ENCODE measurements at regions not wholly inside any gene's neighbourhood (a gene's known extent, or its start where the extent isn't known, plus 50 kb on each side); places are given as distances from the start of the nearest gene placed in this dataset.

DNA sequence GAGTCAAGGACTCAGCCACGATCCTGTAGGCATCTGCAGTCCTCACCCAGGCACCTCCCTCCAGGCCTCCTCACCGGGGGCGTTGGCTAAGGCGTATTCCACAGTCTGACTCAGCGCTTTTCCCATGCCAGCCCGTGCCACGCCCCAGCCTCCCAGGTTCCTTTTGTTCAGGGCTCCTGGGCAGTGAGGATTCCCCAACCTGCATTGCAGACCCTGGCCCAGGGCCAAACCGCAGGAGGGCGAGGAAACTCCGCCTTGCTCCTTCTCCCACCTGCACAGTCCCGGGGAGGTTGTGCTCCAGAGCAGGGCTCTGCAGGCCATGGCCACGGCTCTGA is 202.8 kb upstream of the CST7 start:
- no peak overlapping the region for H3K27ac ChIP-seq (ENCODE audit: insufficient read depth, low read depth, low read length)
- no TSS peak for BruUV-seq (replicated peaks)
- H3K9me1 ChIP-seq (replicated peaks; ENCODE audit: control insufficient read depth, extremely low read depth, insufficient read depth, low read length), result no peaks in the 10 kb centered on the region
- no peaks in the 10 kb centered on the region for H4K20me1 ChIP-seq (replicated peaks; ENCODE audit: control insufficient read depth, extremely low read depth, insufficient read depth, low read length)
- no peaks in the 10 kb centered on the region for H3K27me3 ChIP-seq (ENCODE audit: control insufficient read depth in 2 of 2, insufficient read depth in 2 of 2, low read length in 2 of 2)
- ChIA-PET POLR2A (no interaction called here), CTCF (no interaction called here)
- H2AFZ ChIP-seq (ENCODE audit: low read depth, low read length), result no peak overlapping the region
- no peak overlapping the region for H3K9ac ChIP-seq (replicated peaks; ENCODE audit: extremely low read depth, insufficient read depth, low read length)
- H3K36me3 ChIP-seq (ENCODE audit: control insufficient read depth in 2 of 2, extremely low read depth in 1 of 2, insufficient read depth in 2 of 2, low read length in 2 of 2), result no peaks in the 10 kb centered on the region
- dilution Hi-C loops (cut with MboI; ENCODE audit: extremely low pct_ligation_motif_present, low sequenced_read_pairs) (no loop called here), intact Hi-C loops (cut with micrococcal nuclease) (no loop called here)
- no peak for TF ChIP-seq JUN (IDR thresholded peaks at IDR 0.05; ENCODE audit: borderline replicate concordance, insufficient read depth, insufficient read length, low read depth)
- no peak for TF ChIP-seq POLR2A (IDR thresholded peaks at IDR 0.05; ENCODE audit: low read depth, low read length)
- no peak for TF ChIP-seq EZH2 (IDR thresholded peaks at IDR 0.05; ENCODE audit: borderline replicate concordance, low read depth, low read length, severe bottlenecking)
- TF ChIP-seq FOS (IDR thresholded peaks at IDR 0.05; ENCODE audit: borderline replicate concordance, insufficient read depth, low read length), result no peak
- no peak for TF ChIP-seq GATA2 (IDR thresholded peaks at IDR 0.05; ENCODE audit: insufficient read depth, insufficient read length, low read depth, low read length)
- TF ChIP-seq, protein P1, sequence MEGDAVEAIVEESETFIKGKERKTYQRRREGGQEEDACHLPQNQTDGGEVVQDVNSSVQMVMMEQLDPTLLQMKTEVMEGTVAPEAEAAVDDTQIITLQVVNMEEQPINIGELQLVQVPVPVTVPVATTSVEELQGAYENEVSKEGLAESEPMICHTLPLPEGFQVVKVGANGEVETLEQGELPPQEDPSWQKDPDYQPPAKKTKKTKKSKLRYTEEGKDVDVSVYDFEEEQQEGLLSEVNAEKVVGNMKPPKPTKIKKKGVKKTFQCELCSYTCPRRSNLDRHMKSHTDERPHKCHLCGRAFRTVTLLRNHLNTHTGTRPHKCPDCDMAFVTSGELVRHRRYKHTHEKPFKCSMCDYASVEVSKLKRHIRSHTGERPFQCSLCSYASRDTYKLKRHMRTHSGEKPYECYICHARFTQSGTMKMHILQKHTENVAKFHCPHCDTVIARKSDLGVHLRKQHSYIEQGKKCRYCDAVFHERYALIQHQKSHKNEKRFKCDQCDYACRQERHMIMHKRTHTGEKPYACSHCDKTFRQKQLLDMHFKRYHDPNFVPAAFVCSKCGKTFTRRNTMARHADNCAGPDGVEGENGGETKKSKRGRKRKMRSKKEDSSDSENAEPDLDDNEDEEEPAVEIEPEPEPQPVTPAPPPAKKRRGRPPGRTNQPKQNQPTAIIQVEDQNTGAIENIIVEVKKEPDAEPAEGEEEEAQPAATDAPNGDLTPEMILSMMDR (IDR thresholded peaks at IDR 0.05; ENCODE audit: extremely low read depth in 1 of 2, insufficient read depth in 1 of 2, low read depth in 1 of 2, low read length in 2 of 2), result no peak
- TF ChIP-seq, protein P2, sequence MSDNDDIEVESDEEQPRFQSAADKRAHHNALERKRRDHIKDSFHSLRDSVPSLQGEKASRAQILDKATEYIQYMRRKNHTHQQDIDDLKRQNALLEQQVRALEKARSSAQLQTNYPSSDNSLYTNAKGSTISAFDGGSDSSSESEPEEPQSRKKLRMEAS (IDR thresholded peaks at IDR 0.05; ENCODE audit: insufficient read depth, insufficient read length), result no peak
- no peak for TF ChIP-seq MYC (IDR thresholded peaks at IDR 0.05; ENCODE audit: low read depth, low read length)
- DNase-seq (ENCODE audit: low read depth, low spot score) (no peak), FAIRE-seq (no peak)
- no peak overlapping the region for H3K4me3 ChIP-seq (replicated peaks in 1 of 3; ENCODE audit: insufficient read depth in 1 of 3, low read depth in 1 of 3, low read length in 3 of 3)
- H3K4me2 ChIP-seq (ENCODE audit: insufficient read depth, low read length), result no peak overlapping the region
- H3K9me3 ChIP-seq (replicated peaks; ENCODE audit: control insufficient read depth, insufficient read depth, low read length), result no peaks in the 10 kb centered on the region
- H3K4me1 ChIP-seq (ENCODE audit: control insufficient read depth, extremely low read depth, insufficient read depth, low read length), result no peaks in the 10 kb centered on the region
- no peaks in the 10 kb centered on the region for H3K79me2 ChIP-seq (ENCODE audit: control insufficient read depth, insufficient read depth, low read length)

Measured in endothelial cell of umbilical vein (primary cell).